Astrocyte of the spinal cord (primary cell): ENCODE measurements at regions not wholly inside any gene's neighbourhood (a gene's known extent, or its start where the extent isn't known, plus 50 kb on each side); places are given as distances from the start of the nearest gene placed in this dataset.
"Not testable (repeated sequence)": the region's sequence is repeated elsewhere in the genome, so short reads cannot be mapped to it uniquely, and the experiment has no call there.

ENCODE experiments used
- DNase-seq: peaks from one replicate; pipeline ENCODE4 v3.0.0; 2011; ENCODE audit warnings: low read depth, low spot score
- H3K4me3 ChIP-seq: 2 replicates; pipeline ENCODE4 v1.5.1; 2011; ENCODE audit warnings: low read depth, mild to moderate bottlenecking, low read length, moderate library complexity
- CTCF ChIP-seq: IDR thresholded peaks from 2 replicates; pipeline ENCODE4 v1.5.1; 2012; ENCODE audit warnings: low read depth, mild to moderate bottlenecking, low read length, inconsistent platforms
- in situ Hi-C: cut with HindIII; loops from 2 replicates; pipeline ENCODE4 v1.10.0; 2017; ENCODE audit warnings: low sequenced_read_pairs

- no peak for TF ChIP-seq CTCF
- DNase-seq, result peak; percentile 72
- in situ Hi-C loops, result no loop called here
- H3K4me3 ChIP-seq, result no peak overlapping the region
Observed at GRCh38 chr5:28397502-28397941, 1359.1 kb upstream of the CDH9 start.

GRCh38 chr5:28391277-28391676 lies 1352.9 kb upstream of the CDH9 start:
- in situ Hi-C loops, result no loop called here
- TF ChIP-seq CTCF, result no peak
- H3K4me3 ChIP-seq, result no peak overlapping the region
- DNase-seq, result no peak

- DNase-seq, result no peak
- in situ Hi-C loops, result no loop called here
- TF ChIP-seq CTCF, result no peak
- H3K4me3 ChIP-seq, result no peak overlapping the region
Observed at GRCh38 chr5:28390341-28390740, 1352.0 kb upstream of the CDH9 start.

- DNase-seq, in situ Hi-C loops, H3K4me3 ChIP-seq: not testable (repeated sequence)
Observed at GRCh38 chr5:28389727-28390126, 1351.3 kb upstream of the CDH9 start.

- DNase-seq, result no peak
- H3K4me3 ChIP-seq, result no peak overlapping the region
- TF ChIP-seq CTCF, result no peak
- in situ Hi-C loops, result no loop called here
Observed at GRCh38 chr5:28388428-28388827, 1350.0 kb upstream of the CDH9 start.

- H3K4me3 ChIP-seq, result no peak overlapping the region
- no peak for TF ChIP-seq CTCF
- in situ Hi-C loops, result no loop called here
- no peak for DNase-seq
Observed at GRCh38 chr5:28386712-28387111, 1348.3 kb upstream of the CDH9 start.

GRCh38 chr5:28380167-28380566 lies 1341.8 kb upstream of the CDH9 start:
- TF ChIP-seq CTCF, result no peak
- DNase-seq, result no peak
- H3K4me3 ChIP-seq, result no peak overlapping the region
- in situ Hi-C loops, result no loop called here
